GM18870 (cell line): ENCODE measurements at regions not wholly inside any gene's neighbourhood (a gene's known extent, or its start where the extent isn't known, plus 50 kb on each side); places are given as distances from the start of the nearest gene placed in this dataset.

Experiments
- ATAC-seq: cut with Tn5 transposase; IDR thresholded peaks from one replicate; pipeline ENCODE4 v1.9.1; 2021; ENCODE audit warnings: moderate library complexity; ENCODE audit not compliant: unreplicated experiment

- no peak for ATAC-seq
These were observed 222.9 kb upstream of the CELF2 start for GRCh38 chr10:10794791-10795191.

- ATAC-seq, result no peak
These were observed 221.5 kb upstream of the CELF2 start for GRCh38 chr10:10796061-10796773.

- ATAC-seq, result no peak
These were observed 220.8 kb upstream of the CELF2 start for GRCh38 chr10:10796774-10797415.

GRCh38 chr10:10797513-10797912 is 220.2 kb upstream of the CELF2 start:
- ATAC-seq, result no peak

- ATAC-seq, result no peak
These were observed 219.4 kb upstream of the CELF2 start for GRCh38 chr10:10798102-10798863.

GRCh38 chr10:10798864-10799192 is 218.8 kb upstream of the CELF2 start:
- ATAC-seq, result no peak

- ATAC-seq, result no peak
These were observed 216.7 kb upstream of the CELF2 start for GRCh38 chr10:10800961-10801360.

- ATAC-seq, result no peak
These were observed 214.4 kb upstream of the CELF2 start for GRCh38 chr10:10803278-10803677.

- ATAC-seq, result no peak
These were observed 213.6 kb upstream of the CELF2 start for GRCh38 chr10:10804061-10804460.

- ATAC-seq, result no peak
These were observed 212.5 kb upstream of the CELF2 start for GRCh38 chr10:10804998-10805740.

GRCh38 chr10:10807106-10807505 is 210.6 kb upstream of the CELF2 start:
- ATAC-seq, result no peak

GRCh38 chr10:10811562-10811961 is 206.1 kb upstream of the CELF2 start:
- no peak for ATAC-seq

GRCh38 chr10:10813656-10814055 is 204.0 kb upstream of the CELF2 start:
- ATAC-seq, result no peak

- ATAC-seq, result no peak
These were observed 203.6 kb upstream of the CELF2 start for GRCh38 chr10:10814069-10814468.

- ATAC-seq, result no peak
These were observed 201.2 kb upstream of the CELF2 start for GRCh38 chr10:10816447-10816846.

GRCh38 chr10:10817609-10818008 is 200.1 kb upstream of the CELF2 start:
- no peak for ATAC-seq

GRCh38 chr10:10818082-10818481 is 199.6 kb upstream of the CELF2 start:
- ATAC-seq, result no peak

GRCh38 chr10:10819206-10819856 is 198.3 kb upstream of the CELF2 start:
- ATAC-seq, result no peak

GRCh38 chr10:10821926-10822325 is 195.7 kb upstream of the CELF2 start:
- ATAC-seq, result no peak

GRCh38 chr10:10824591-10825148 is 193.0 kb upstream of the CELF2 start:
- ATAC-seq, result no peak

GRCh38 chr10:10826125-10826524 is 191.5 kb upstream of the CELF2 start:
- ATAC-seq, result no peak
